GM12801 (cell line): ENCODE measurements at regions not wholly inside any gene's neighbourhood (a gene's known extent, or its start where the extent isn't known, plus 50 kb on each side); places are given as distances from the start of the nearest gene placed in this dataset.

Experiments used
- TF ChIP-seq, protein P1 (sequence below): IDR thresholded peaks from one replicate; pipeline ENCODE4 v1.5.1; 2011; ENCODE audit warnings: control low read depth; ENCODE audit not compliant: insufficient read length; ENCODE audit errors: extremely low read depth

- TF ChIP-seq, protein P1, sequence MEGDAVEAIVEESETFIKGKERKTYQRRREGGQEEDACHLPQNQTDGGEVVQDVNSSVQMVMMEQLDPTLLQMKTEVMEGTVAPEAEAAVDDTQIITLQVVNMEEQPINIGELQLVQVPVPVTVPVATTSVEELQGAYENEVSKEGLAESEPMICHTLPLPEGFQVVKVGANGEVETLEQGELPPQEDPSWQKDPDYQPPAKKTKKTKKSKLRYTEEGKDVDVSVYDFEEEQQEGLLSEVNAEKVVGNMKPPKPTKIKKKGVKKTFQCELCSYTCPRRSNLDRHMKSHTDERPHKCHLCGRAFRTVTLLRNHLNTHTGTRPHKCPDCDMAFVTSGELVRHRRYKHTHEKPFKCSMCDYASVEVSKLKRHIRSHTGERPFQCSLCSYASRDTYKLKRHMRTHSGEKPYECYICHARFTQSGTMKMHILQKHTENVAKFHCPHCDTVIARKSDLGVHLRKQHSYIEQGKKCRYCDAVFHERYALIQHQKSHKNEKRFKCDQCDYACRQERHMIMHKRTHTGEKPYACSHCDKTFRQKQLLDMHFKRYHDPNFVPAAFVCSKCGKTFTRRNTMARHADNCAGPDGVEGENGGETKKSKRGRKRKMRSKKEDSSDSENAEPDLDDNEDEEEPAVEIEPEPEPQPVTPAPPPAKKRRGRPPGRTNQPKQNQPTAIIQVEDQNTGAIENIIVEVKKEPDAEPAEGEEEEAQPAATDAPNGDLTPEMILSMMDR: no peak
These were observed 222.8 kb downstream of the LY86 start for GRCh38 chr6:6811128-6812009.

DNA sequence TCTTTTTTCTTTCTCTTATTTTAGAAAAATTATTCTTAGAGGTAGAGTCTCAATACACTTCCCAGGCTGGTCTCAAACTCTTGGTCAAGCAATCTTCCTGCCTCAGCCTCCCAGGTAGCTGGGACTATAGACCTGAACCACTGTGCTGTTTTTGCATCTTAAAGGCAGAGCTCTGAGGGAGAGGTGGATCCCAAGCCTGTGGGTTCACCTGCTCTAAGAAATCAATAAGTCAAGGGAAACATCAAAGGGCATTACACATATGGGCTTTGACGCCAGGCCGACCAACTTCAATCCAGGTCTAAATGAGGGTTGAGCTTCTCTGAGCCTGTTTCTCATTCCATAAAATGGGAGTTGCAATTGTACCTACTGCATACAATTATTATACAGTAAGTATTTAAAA lies 223.9 kb downstream of the LY86 start:
- TF ChIP-seq, protein P1: no peak

DNA sequence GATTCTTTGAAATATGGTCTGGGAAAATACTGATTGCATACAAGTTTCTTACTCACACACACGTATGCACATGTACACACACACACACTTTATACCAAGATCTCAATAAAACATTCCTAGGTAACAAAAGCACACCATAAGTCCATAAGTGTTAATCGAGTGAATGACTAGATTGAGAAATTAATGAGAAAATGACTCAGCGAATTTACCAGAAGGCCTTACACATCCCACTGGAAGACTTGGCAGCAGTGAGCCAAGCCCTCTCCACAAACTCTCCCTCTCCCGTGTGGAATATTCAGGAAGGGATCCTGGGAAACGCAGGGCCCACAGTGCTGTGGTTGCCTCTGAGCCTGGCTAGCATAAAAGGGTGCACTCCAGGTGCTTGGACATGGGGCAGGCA lies 227.2 kb downstream of the LY86 start:
- TF ChIP-seq, protein P1: no peak

GRCh38 chr6:6816716-6817115 lies 228.2 kb downstream of the LY86 start:
- TF ChIP-seq, protein P1: no peak

- TF ChIP-seq, protein P1: no peak
These were observed 229.6 kb downstream of the LY86 start for GRCh38 chr6:6818078-6818639.

DNA sequence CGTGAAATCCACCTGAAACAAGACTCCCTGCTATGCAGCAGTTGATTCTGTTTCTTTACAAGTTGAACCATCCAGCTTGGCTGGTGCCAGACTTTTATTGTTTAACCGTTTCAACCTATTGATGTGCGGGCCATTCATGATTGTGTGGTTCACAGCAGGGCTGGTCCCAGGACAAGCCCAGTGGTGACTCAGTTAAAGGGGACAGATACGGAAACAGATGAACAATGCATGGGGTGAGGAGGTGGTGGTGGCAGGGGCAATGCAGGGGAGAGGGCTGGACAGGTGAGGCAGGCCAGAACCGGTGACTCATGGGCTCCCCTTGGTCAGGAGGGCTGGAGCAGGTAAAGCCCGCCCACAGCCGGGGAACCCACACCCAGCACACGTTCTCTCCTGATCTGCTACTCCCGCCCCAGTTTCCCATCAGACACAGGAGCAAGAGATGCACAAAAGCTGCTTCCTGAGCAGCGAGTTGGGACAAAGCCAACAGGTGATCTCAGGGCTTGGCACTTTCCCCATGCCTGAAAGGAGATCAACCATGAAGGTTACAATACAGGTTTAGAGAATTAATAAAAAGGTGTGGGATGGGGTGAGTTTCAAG lies 232.2 kb downstream of the LY86 start:
- TF ChIP-seq, protein P1: no peak

DNA sequence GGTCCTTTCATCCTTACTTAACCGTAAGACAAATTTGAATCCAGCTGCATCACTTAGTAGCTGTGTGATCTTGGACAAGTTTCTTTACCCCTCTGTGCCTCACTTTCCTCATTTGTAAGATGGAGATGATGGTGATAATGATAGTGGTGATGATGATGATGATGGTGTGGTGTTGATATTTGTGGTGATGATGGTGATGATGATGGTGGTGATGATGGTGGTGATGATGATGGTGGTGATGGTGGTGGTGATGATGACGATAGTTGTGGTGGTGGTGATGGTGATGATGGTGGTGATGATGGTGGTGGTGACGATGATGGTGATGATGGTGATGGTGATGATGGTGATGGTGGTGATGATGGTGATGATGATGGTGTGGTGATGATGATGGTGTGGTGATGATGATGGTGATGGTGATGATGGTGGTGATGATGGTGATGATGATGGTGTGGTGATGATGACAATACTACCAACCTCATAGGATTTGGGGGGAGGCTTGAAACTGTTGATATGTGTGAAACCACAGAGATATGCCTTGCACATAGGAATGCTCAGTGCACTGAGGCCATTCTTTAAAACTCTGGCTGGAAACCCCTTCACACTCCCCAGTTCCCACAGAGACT lies 233.2 kb downstream of the LY86 start:
- TF ChIP-seq, protein P1: no peak
